Bronchial epithelial cell (primary cell): ENCODE measurements at regions not wholly inside any gene's neighbourhood (a gene's known extent, or its start where the extent isn't known, plus 50 kb on each side); places are given as distances from the start of the nearest gene placed in this dataset.
A peak's percentile ranks its signal among the peaks of the same experiment; 100 is the strongest.

Source experiments
- DNase-seq: peaks from one replicate; pipeline ENCODE4 v3.0.0-alpha.2; 2010; ENCODE audit warnings: low read depth
- FAIRE-seq: peaks from 2 replicates; lab custom pipeline; 2011; peaks lifted over from hg19 to GRCh38; lab: Jason Lieb, UNC
- H3K27me3 ChIP-seq: 2 replicates; pipeline ENCODE4 v1.5.1; 2011; ENCODE audit warnings: low read length; ENCODE audit not compliant: control insufficient read depth, insufficient read depth
- H3K36me3 ChIP-seq: 2 replicates; pipeline ENCODE4 v1.5.1; 2011; ENCODE audit warnings: low read length; ENCODE audit not compliant: control insufficient read depth, insufficient read depth
- H3K4me3 ChIP-seq: 2 replicates; pipeline ENCODE4 v1.5.1; 2011; ENCODE audit warnings: mild to moderate bottlenecking, low read depth, low read length, control low read depth
- CTCF ChIP-seq: IDR thresholded peaks from 2 replicates; pipeline ENCODE4 v1.5.1; 2011; ENCODE audit warnings: mild to moderate bottlenecking, moderate library complexity, low read length, control low read depth, inconsistent platforms; ENCODE audit not compliant: insufficient read depth, severe bottlenecking

- FAIRE-seq (no peak), DNase-seq (no peak)
- H3K36me3 ChIP-seq = no peaks in the 10 kb centered on the region
- H3K27me3 ChIP-seq = no peaks in the 10 kb centered on the region
- TF ChIP-seq CTCF = no peak
- H3K4me3 ChIP-seq = no peak overlapping the region
Observed at GRCh38 chr7:16993543-16993942, 111.8 kb upstream of the AGR3 start.

- Histone ChIP-seq H3K4me3 (no peak overlapping the region), H3K27me3 (no peaks in the 10 kb centered on the region), H3K36me3 (no peaks in the 10 kb centered on the region)
- no peak for DNase-seq
- no peak for FAIRE-seq
- TF ChIP-seq CTCF = no peak
Observed at GRCh38 chr7:16998481-16999051, 116.8 kb upstream of the AGR3 start.

GRCh38 chr7:16999541-17000267 is 117.9 kb upstream of the AGR3 start:
- no peak for DNase-seq
- FAIRE-seq = no peak
- H3K27me3 ChIP-seq = no peaks in the 10 kb centered on the region
- TF ChIP-seq CTCF = no peak
- no peaks in the 10 kb centered on the region for H3K36me3 ChIP-seq
- H3K4me3 ChIP-seq = no peak overlapping the region

DNA sequence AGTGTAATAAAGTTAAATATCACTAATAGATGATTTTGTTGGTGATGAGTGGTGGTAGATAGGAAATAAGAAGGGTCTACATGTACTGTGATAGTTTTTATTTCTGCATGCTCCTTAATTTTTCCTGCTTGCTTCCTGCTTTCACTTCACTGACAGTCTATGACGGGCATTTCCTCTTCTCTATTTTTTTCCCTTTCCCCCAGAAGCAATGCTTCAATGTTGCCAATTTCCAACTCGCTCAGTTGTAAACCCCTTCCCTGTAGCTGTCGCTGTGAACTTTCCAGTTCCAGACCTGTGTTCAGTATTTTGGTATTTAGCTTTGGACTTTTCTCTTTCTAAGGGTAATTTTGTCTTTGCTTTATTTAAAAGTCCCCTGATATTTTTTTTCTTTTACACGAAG is 123.5 kb upstream of the AGR3 start:
- DNase-seq = no peak
- no peak for FAIRE-seq
- TF ChIP-seq CTCF = no peak
- H3K4me3 ChIP-seq = no peak overlapping the region
- H3K27me3 ChIP-seq = no peaks in the 10 kb centered on the region
- H3K36me3 ChIP-seq = no peaks in the 10 kb centered on the region

- DNase-seq (peak; percentile 95), FAIRE-seq (peak; percentile 79)
- no peak for TF ChIP-seq CTCF
Observed at GRCh38 chr7:17007841-17008240, 126.1 kb upstream of the AGR3 start.

More at GRCh38 chr7:17007841-17008240, 126.1 kb upstream of the AGR3 start:
- Histone ChIP-seq H3K27me3 (no peaks in the 10 kb centered on the region), H3K4me3 (no peak overlapping the region), H3K36me3 (no peaks in the 10 kb centered on the region)
